ENCODE measurements at regions not wholly inside any gene's neighbourhood (a gene's known extent, or its start where the extent isn't known, plus 50 kb on each side); places are given as distances from the start of the nearest gene placed in this dataset.

DNA sequence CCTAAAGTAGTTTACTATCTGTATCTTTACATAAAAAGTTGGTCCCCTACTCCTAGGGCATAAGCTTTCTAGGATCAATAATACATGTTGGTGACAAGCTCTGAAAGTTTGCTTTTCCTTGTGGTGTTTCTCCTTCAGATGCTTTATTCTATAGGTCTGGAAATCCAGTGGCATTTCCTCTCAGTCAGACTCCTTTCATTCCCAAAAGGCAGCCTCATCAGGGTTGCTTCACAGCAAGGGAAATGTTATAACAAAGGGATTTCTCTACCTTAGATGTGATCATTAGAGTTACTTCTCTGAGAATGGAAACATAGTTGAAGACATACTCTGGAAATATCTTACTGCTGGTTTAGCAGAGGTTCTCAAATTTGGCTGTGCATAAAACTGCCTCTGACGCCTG lies 1072.4 kb upstream of the ZEB2 start:
- TF ChIP-seq, protein P1, sequence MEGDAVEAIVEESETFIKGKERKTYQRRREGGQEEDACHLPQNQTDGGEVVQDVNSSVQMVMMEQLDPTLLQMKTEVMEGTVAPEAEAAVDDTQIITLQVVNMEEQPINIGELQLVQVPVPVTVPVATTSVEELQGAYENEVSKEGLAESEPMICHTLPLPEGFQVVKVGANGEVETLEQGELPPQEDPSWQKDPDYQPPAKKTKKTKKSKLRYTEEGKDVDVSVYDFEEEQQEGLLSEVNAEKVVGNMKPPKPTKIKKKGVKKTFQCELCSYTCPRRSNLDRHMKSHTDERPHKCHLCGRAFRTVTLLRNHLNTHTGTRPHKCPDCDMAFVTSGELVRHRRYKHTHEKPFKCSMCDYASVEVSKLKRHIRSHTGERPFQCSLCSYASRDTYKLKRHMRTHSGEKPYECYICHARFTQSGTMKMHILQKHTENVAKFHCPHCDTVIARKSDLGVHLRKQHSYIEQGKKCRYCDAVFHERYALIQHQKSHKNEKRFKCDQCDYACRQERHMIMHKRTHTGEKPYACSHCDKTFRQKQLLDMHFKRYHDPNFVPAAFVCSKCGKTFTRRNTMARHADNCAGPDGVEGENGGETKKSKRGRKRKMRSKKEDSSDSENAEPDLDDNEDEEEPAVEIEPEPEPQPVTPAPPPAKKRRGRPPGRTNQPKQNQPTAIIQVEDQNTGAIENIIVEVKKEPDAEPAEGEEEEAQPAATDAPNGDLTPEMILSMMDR (IDR thresholded peaks at IDR 0.05), result no peak
- TF ChIP-seq POLR2AphosphoS5 (IDR thresholded peaks at IDR 0.05) (no peak), EP300 (IDR thresholded peaks at IDR 0.05) (no peak)

Measured in sigmoid colon (tissue), 4 donors.